ENCODE measurements at regions not wholly inside any gene's neighbourhood (a gene's known extent, or its start where the extent isn't known, plus 50 kb on each side); places are given as distances from the start of the nearest gene placed in this dataset.
"Not testable (repeated sequence)": the region's sequence is repeated elsewhere in the genome, so short reads cannot be mapped to it uniquely, and the experiment has no call there.

GRCh38 chr1:104163912-104164476, 414.3 kb downstream of the AMY1C start:
- DNase-seq (ENCODE audit: low spot score): no peak

GRCh38 chr1:104172243-104172681, 422.6 kb downstream of the AMY1C start:
- no peak for DNase-seq (ENCODE audit: low spot score)

GRCh38 chr1:104182251-104182650, 432.6 kb downstream of the AMY1C start:
- DNase-seq (ENCODE audit: low spot score): peak; percentile 58

- no peak for DNase-seq (ENCODE audit: low spot score)
Measured at GRCh38 chr1:104189207-104189606, 439.5 kb downstream of the AMY1C start.

- DNase-seq (ENCODE audit: low spot score): no peak
Measured at GRCh38 chr1:104190821-104191220, 441.1 kb downstream of the AMY1C start.

GRCh38 chr1:104195395-104195794, 445.7 kb downstream of the AMY1C start:
- DNase-seq (ENCODE audit: low spot score): no peak

- no peak for DNase-seq (ENCODE audit: low spot score)
Measured at GRCh38 chr1:104196136-104196535, 446.4 kb downstream of the AMY1C start.

- DNase-seq (ENCODE audit: low spot score): no peak
Measured at GRCh38 chr1:104197516-104197915, 447.8 kb downstream of the AMY1C start.

- DNase-seq (ENCODE audit: low spot score): no peak
Measured at GRCh38 chr1:104212239-104212638, 462.5 kb downstream of the AMY1C start.

GRCh38 chr1:104217395-104217986, 467.8 kb downstream of the AMY1C start:
- DNase-seq (ENCODE audit: low spot score): not testable (repeated sequence)

- DNase-seq (ENCODE audit: low spot score): no peak
Measured at GRCh38 chr1:104229860-104230259, 480.2 kb downstream of the AMY1C start.

- no peak for DNase-seq (ENCODE audit: low spot score)
Measured at GRCh38 chr1:104231676-104232075, 482.0 kb downstream of the AMY1C start.

- no peak for DNase-seq (ENCODE audit: low spot score)
Measured at GRCh38 chr1:104235141-104235540, 485.4 kb downstream of the AMY1C start.

GRCh38 chr1:104238991-104239390, 489.3 kb downstream of the AMY1C start:
- DNase-seq (ENCODE audit: low spot score): no peak

- no peak for DNase-seq (ENCODE audit: low spot score)
Measured at GRCh38 chr1:104248385-104248784, 498.7 kb downstream of the AMY1C start.

- no peak for DNase-seq (ENCODE audit: low spot score)
Measured at GRCh38 chr1:104259481-104259880, 509.8 kb downstream of the AMY1C start.

- not testable (repeated sequence) for DNase-seq (ENCODE audit: low spot score)
Measured at GRCh38 chr1:104263110-104263509, 513.4 kb downstream of the AMY1C start.

GRCh38 chr1:104264521-104264920, 514.8 kb downstream of the AMY1C start:
- no peak for DNase-seq (ENCODE audit: low spot score)

- no peak for DNase-seq (ENCODE audit: low spot score)
Measured at GRCh38 chr1:104265163-104265562, 515.5 kb downstream of the AMY1C start.

- DNase-seq (ENCODE audit: low spot score): no peak
Measured at GRCh38 chr1:104266612-104267011, 516.9 kb downstream of the AMY1C start.

- not testable (repeated sequence) for DNase-seq (ENCODE audit: low spot score)
Measured at GRCh38 chr1:104288322-104288721, 538.6 kb downstream of the AMY1C start.

- DNase-seq (ENCODE audit: low spot score): no peak
Measured at GRCh38 chr1:104291156-104291555, 541.5 kb downstream of the AMY1C start.

GRCh38 chr1:104294259-104294658, 544.6 kb downstream of the AMY1C start:
- no peak for DNase-seq (ENCODE audit: low spot score)

GRCh38 chr1:104295511-104295910, 545.8 kb downstream of the AMY1C start:
- no peak for DNase-seq (ENCODE audit: low spot score)
